Fibroblast of villous mesenchyme (primary cell): ENCODE measurements at regions not wholly inside any gene's neighbourhood (a gene's known extent, or its start where the extent isn't known, plus 50 kb on each side); places are given as distances from the start of the nearest gene placed in this dataset. TPM values are rescaled to one million over a fixed set of nuclear protein-coding genes. Genes with fewer than 3 reads are reported as not detected.

Source experiments
- DNase-seq: peaks from one replicate; pipeline ENCODE4 v3.0.0-alpha.2; 2010; ENCODE audit warnings: low read depth
- H3K4me3 ChIP-seq: 2 replicates; pipeline ENCODE4 v1.5.1; 2011; ENCODE audit warnings: low read depth, mild to moderate bottlenecking, low read length
- small RNA-seq: library from RNA; depleted of rRNA; stranded (forward); fragments of <200 nt; gene quantifications from one replicate; pipeline ENCODE3, GENCODE V24; 2012
- TF ChIP-seq, protein P1 (sequence below): IDR thresholded peaks from 2 replicates; pipeline ENCODE4 v1.5.1; 2012; ENCODE audit warnings: low read depth, mild to moderate bottlenecking, low read length; ENCODE audit not compliant: insufficient read depth

DNA sequence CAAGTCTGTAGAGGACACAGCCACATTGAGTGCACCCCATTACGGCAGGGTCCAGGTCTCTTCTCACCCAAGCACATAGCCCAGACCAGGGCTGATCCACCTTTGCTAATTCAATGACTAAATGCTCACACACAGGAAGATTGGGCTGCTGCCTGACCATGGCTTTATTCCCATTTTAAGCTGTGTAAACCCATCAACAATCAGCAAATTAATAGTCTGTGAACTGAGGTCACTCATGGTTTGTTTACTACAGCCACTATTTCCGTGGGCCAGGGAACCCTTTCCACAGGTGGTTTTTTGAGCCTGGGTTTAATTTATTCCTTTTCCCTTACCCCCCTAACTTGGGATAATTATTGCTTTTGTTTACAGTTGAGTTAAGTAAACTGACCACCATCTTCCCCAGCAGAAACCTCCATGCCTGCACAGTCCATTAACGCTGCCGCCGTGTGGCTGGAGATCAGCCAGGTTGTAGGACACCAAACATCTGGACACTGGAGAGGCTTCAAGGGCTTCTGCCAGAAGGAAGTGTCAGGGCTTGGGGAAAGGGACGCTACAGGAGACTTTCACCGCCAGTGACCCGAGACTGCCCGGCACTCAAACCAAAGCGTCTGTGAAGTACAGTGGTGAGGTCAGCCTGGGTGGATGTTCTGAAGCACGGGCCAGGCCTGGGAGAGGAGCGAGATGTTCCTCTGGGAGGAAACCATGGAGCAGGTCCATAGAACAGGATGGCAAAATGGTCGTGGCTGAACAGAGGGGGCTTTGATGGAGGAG lies 282.9 kb downstream of the DYSF start:
- DNase-seq = no peak
- TF ChIP-seq, protein P1, sequence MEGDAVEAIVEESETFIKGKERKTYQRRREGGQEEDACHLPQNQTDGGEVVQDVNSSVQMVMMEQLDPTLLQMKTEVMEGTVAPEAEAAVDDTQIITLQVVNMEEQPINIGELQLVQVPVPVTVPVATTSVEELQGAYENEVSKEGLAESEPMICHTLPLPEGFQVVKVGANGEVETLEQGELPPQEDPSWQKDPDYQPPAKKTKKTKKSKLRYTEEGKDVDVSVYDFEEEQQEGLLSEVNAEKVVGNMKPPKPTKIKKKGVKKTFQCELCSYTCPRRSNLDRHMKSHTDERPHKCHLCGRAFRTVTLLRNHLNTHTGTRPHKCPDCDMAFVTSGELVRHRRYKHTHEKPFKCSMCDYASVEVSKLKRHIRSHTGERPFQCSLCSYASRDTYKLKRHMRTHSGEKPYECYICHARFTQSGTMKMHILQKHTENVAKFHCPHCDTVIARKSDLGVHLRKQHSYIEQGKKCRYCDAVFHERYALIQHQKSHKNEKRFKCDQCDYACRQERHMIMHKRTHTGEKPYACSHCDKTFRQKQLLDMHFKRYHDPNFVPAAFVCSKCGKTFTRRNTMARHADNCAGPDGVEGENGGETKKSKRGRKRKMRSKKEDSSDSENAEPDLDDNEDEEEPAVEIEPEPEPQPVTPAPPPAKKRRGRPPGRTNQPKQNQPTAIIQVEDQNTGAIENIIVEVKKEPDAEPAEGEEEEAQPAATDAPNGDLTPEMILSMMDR = no peak
- H3K4me3 ChIP-seq = no peak overlapping the region

Small RNA genes in the stretch of these regions (small RNA-seq; reads per million reads assigned to genes)
- gene RPS20P10 = not detected
